ENCODE measurements at regions not wholly inside any gene's neighbourhood (a gene's known extent, or its start where the extent isn't known, plus 50 kb on each side); places are given as distances from the start of the nearest gene placed in this dataset.

DNA sequence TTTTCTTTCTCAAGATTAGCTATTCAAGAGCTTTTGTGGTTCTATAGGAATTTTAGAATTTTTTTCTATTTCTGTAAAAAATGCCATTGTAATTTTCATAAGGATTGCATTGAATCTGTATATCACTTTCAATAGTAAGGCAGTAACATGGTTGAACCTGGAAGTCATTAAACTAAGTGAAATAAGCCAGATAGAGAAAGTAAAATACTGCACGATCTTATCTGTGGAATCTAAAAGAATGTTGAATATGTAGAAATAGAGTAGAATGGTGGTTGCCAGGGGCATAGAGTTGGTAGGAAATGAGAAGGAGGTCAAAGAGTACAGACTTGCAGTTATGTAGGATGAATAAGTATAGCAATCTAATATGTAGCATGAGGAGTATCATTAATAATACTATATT, 1073.5 kb upstream of the LRRN3 start:
- TF ChIP-seq, protein P1, sequence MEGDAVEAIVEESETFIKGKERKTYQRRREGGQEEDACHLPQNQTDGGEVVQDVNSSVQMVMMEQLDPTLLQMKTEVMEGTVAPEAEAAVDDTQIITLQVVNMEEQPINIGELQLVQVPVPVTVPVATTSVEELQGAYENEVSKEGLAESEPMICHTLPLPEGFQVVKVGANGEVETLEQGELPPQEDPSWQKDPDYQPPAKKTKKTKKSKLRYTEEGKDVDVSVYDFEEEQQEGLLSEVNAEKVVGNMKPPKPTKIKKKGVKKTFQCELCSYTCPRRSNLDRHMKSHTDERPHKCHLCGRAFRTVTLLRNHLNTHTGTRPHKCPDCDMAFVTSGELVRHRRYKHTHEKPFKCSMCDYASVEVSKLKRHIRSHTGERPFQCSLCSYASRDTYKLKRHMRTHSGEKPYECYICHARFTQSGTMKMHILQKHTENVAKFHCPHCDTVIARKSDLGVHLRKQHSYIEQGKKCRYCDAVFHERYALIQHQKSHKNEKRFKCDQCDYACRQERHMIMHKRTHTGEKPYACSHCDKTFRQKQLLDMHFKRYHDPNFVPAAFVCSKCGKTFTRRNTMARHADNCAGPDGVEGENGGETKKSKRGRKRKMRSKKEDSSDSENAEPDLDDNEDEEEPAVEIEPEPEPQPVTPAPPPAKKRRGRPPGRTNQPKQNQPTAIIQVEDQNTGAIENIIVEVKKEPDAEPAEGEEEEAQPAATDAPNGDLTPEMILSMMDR (IDR thresholded peaks at IDR 0.05; ENCODE audit: control insufficient read depth, extremely low read depth, insufficient read depth): no peak
- DNase-seq (ENCODE audit: low read depth): no peak
- no peak overlapping the region for H3K4me3 ChIP-seq (ENCODE audit: low read depth, low read length)

DNA sequence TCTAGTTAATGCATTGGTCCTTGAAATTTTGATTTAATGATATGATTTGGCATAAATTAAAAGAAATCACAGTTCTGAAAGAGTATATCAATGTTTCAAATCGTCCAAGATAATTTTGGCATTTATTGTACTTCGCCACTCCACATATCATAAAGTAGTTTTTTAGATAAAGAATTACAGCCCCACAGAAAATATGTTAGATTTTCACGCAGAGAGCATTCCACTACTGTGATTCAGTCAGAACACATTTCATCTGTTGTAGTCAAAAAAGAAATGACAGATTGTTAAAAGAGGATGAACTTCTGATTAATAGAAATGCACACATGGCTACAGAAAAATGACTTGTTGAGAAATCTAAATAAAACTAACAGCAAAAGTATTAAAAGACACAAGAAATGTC, 1063.5 kb upstream of the LRRN3 start:
- DNase-seq (ENCODE audit: low read depth): no peak
- TF ChIP-seq, protein P1 (IDR thresholded peaks at IDR 0.05; ENCODE audit: control insufficient read depth, extremely low read depth, insufficient read depth): no peak
- H3K4me3 ChIP-seq (ENCODE audit: low read depth, low read length): no peak overlapping the region

DNA sequence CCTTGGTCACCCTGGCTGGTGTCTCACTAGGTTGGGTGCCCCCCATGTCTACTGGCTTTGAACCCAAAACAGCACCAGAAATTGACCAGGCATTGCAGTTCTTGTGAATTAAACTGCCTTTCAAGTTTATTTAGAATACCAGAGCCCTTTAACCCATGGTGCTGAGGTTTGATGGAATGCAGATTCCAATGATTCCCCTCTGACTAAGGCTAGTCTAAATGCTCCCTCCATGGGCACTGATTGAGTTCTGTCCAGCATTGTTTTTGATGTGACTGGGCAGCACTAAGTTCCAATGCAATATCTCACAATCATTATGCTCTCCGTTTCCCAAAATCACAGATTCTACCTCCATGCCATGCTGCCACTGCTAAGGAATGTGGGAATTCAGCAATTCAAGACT, 1047.4 kb upstream of the LRRN3 start:
- H3K4me3 ChIP-seq (ENCODE audit: low read depth, low read length): no peak overlapping the region
- TF ChIP-seq, protein P1 (IDR thresholded peaks at IDR 0.05; ENCODE audit: control insufficient read depth, extremely low read depth, insufficient read depth): no peak
- no peak for DNase-seq (ENCODE audit: low read depth)

DNA sequence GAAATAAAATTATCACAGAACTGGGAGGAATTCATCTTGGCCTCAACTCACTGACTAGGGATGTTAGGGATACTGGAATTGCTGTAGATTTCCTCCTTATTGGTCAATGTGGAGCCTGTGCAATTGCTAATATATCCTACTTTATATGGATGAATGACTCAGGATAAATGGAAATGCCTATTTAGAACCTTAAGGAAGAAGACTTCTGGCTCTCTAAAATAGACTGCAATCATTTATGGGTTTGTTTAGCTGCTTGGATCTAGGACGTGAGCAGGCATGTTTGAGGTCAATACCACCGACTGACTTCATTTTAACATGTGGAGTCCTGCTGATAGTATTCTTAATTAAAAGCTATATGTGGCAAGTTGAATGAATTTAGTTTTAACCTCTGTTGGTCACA, 1040.1 kb upstream of the LRRN3 start:
- no peak overlapping the region for H3K4me3 ChIP-seq (ENCODE audit: low read depth, low read length)
- DNase-seq (ENCODE audit: low read depth): no peak
- TF ChIP-seq, protein P1 (IDR thresholded peaks at IDR 0.05; ENCODE audit: control insufficient read depth, extremely low read depth, insufficient read depth): no peak

DNA sequence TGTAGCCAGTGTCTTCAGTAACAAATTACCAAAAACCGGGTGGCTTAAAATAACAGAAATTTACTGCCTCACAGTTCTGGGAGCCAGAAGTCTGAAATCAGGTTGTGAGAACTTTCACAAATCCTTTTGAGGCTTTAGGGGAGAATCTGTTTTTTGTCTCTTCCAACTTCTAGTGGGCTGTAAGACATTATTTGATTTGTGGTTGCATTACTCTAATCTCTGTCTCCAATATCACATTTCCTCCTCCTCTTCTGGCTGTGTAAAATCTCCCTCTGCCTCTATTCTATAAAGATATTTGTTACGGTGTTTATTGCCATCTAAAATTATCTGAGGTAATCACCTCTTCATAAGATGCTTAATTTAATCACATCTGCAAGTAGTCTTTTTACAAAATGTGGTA, 1039.6 kb upstream of the LRRN3 start:
- no peak overlapping the region for H3K4me3 ChIP-seq (ENCODE audit: low read depth, low read length)
- TF ChIP-seq, protein P1 (IDR thresholded peaks at IDR 0.05; ENCODE audit: control insufficient read depth, extremely low read depth, insufficient read depth): no peak
- DNase-seq (ENCODE audit: low read depth): no peak

DNA sequence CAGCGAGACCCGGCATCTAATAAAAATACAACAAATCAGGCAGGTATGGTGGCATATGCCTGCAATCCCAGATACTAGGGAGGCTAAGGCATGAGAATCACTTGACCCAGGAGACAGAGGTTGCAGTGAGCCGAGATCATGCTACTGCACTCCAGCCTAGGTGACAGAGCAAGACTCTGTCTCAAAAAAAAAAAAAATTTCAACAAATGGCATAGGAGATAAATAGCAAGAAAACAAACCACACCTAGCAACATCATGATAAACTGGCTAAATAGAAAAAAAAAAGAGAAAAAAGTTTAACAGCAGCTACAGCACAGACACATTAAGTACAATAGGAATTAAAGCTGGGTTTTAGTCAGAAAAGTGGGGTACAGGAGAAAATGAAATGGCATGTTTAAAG, 1034.6 kb upstream of the LRRN3 start:
- no peak overlapping the region for H3K4me3 ChIP-seq (ENCODE audit: low read depth, low read length)
- TF ChIP-seq, protein P1 (IDR thresholded peaks at IDR 0.05; ENCODE audit: control insufficient read depth, extremely low read depth, insufficient read depth): no peak
- no peak for DNase-seq (ENCODE audit: low read depth)

DNA sequence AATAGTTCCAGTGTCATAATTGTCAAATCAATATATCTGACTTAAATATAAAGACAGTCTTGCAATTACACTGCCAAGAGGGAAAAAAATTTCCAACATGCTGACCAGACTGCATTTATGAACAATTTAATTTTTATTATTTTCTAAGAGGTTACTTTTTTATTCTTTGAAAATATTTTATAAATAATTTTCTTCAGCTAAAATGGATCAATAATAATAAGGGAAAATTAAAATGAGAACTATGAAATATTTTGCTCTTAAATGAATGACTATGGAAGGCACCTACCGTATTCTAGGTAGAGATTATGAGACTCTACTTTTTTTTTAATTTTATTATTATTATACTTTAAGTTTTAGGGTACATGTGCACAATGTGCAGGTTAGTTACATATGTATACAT, 1032.5 kb upstream of the LRRN3 start:
- TF ChIP-seq, protein P1 (IDR thresholded peaks at IDR 0.05; ENCODE audit: control insufficient read depth, extremely low read depth, insufficient read depth): no peak
- DNase-seq (ENCODE audit: low read depth): no peak
- H3K4me3 ChIP-seq (ENCODE audit: low read depth, low read length): no peak overlapping the region
